GM12878 (cell line): ENCODE measurements at regions not wholly inside any gene's neighbourhood (a gene's known extent, or its start where the extent isn't known, plus 50 kb on each side); places are given as distances from the start of the nearest gene placed in this dataset.

Source experiments
- ATAC-seq: fragments of 200-7000 bp; cut with Tn5 transposase; 3 replicates; pipeline ENCODE4 v1.9.1; 2020; ENCODE audit warnings: mild to moderate bottlenecking, moderate library complexity
- BruUV-seq: library from RNA; stranded (reverse); fragments of 400-500 nt; replicated peaks from 2 replicates; lab custom pipeline; 2021; lab: Mats Ljungman, UMichigan
- CTCF ChIA-PET: fragments of 300-600 bp; sonication (Branson Sonifier 250); formaldehyde crosslinking; extraction: SDS; loops from one replicate; lab custom pipeline; 2021; ENCODE audit warnings: inconsistent platforms; lab: Yijun Ruan, JAX
- POLR2A ChIA-PET: fragments of 350-600 bp; formaldehyde crosslinking; extraction: SDS; loops from one replicate; lab custom pipeline; 2021; ENCODE audit warnings: inconsistent platforms; lab: Charles Lee
- RAD21 ChIA-PET: fragments of 300-600 bp; sonication (Branson Sonifier 250); formaldehyde crosslinking; loops from one replicate; lab custom pipeline; 2023; ENCODE audit warnings: antibody characterized with exemption; ENCODE audit not compliant: unreplicated experiment; lab: Charles Lee
- SMC1A ChIA-PET: fragments of 300-600 bp; sonication (Branson Sonifier 250); formaldehyde crosslinking; loops from one replicate; lab custom pipeline; 2023; ENCODE audit not compliant: unreplicated experiment, uncharacterized antibody; lab: Charles Lee
- DNase-seq: peaks from one replicate; pipeline ENCODE4 v3.0.0-alpha.2; 2011; ENCODE audit warnings: low read depth, low spot score
- FAIRE-seq: peaks from 3 replicates; lab custom pipeline; 2011; peaks lifted over from hg19 to GRCh38; lab: Jason Lieb, UNC
- H2AFZ ChIP-seq: 2 replicates; pipeline ENCODE4 v1.6.0; 2011; ENCODE audit warnings: low read depth, low read length, control low read depth; ENCODE audit not compliant: control insufficient read depth
- H3K27ac ChIP-seq: 2 replicates; pipeline ENCODE4 v1.5.1; 2011; ENCODE audit warnings: control low read depth; ENCODE audit not compliant: control insufficient read depth, insufficient read depth
- H3K27me3 ChIP-seq, 2 experiments: replicated peaks in 1 of 2; 2 replicates each; pipeline versions ENCODE4 v1.6.0 to v1.6.1; 2011; ENCODE audit warnings: low read length in 1 of 2; ENCODE audit not compliant: control insufficient read depth in 2 of 2, insufficient read depth in 2 of 2
- H3K36me3 ChIP-seq, 2 experiments: 2 replicates each; pipeline ENCODE4 v1.5.1; 2011; ENCODE audit warnings: low read length in 1 of 2; ENCODE audit not compliant: control insufficient read depth in 2 of 2, insufficient read depth in 2 of 2
- H3K4me1 ChIP-seq: 2 replicates; pipeline ENCODE4 v1.6.1; 2011; ENCODE audit warnings: mild to moderate bottlenecking, low read length, moderate library complexity, mixed read lengths; ENCODE audit not compliant: control insufficient read depth, insufficient read depth
- H3K4me2 ChIP-seq: 2 replicates; pipeline ENCODE4 v1.6.0; 2011; ENCODE audit warnings: control low read depth; ENCODE audit not compliant: control insufficient read depth, insufficient read depth
- H3K4me3 ChIP-seq: fragments of 200-600 bp; sonication (generic); 2 replicates; pipeline ENCODE4 v1.5.1; 2016
- H3K79me2 ChIP-seq: 2 replicates; pipeline ENCODE4 v1.6.0; 2011; ENCODE audit warnings: low read length; ENCODE audit not compliant: control insufficient read depth, insufficient read depth
- H3K9ac ChIP-seq: 2 replicates; pipeline ENCODE4 v1.8.0; 2011; ENCODE audit warnings: low read length, control low read depth, mixed read lengths; ENCODE audit not compliant: control insufficient read depth, insufficient read depth
- H3K9me3 ChIP-seq: replicated peaks from 3 replicates; pipeline ENCODE4 v1.5.1; 2011; ENCODE audit warnings: mild to moderate bottlenecking, low read length; ENCODE audit not compliant: control insufficient read depth, insufficient read depth
- H4K20me1 ChIP-seq: 2 replicates; pipeline ENCODE4 v1.6.0; 2011; ENCODE audit not compliant: control insufficient read depth, insufficient read depth
- CEBPB ChIP-seq, 2 experiments: fragments of 150-350 bp in 1 of 2; IDR thresholded peaks; 2 replicates each; pipeline ENCODE4 v1.6.1; 2012 to 2014; ENCODE audit warnings: low read depth in 2 of 2, low read length in 2 of 2, borderline replicate concordance in 1 of 2, inconsistent platforms in 1 of 2
- CHD2 ChIP-seq: IDR thresholded peaks from 2 replicates; pipeline ENCODE4 v1.6.1; 2011; ENCODE audit warnings: low read depth, low read length, improper control_type of control experiment, borderline replicate concordance
- CREM ChIP-seq: IDR thresholded peaks from 2 replicates; pipeline ENCODE4 v1.6.1; 2014; ENCODE audit warnings: antibody characterized with exemption, low read depth
- FOXK2 ChIP-seq: fragments of 450-650 bp; IDR thresholded peaks from 2 replicates; pipeline ENCODE4 v1.6.1; 2017; ENCODE audit warnings: mild to moderate bottlenecking, moderate library complexity
- IRF4 ChIP-seq: IDR thresholded peaks from 2 replicates; pipeline ENCODE4 v1.6.1; 2011; ENCODE audit warnings: low read depth, low read length
- KDM1A ChIP-seq: fragments of 200-600 bp; sonication (generic); IDR thresholded peaks from 2 replicates; pipeline ENCODE4 v1.6.1; 2016; ENCODE audit warnings: borderline replicate concordance
- MEF2B ChIP-seq: fragments of 450-650 bp; IDR thresholded peaks from 2 replicates; pipeline ENCODE4 v1.6.1; 2018; ENCODE audit warnings: mild to moderate bottlenecking, moderate library complexity; ENCODE audit not compliant: partially characterized antibody, poor library complexity, severe bottlenecking
- MTA2 ChIP-seq: fragments of 450-650 bp; IDR thresholded peaks from 2 replicates; pipeline ENCODE4 v1.6.1; 2016; ENCODE audit warnings: low read depth, mild to moderate bottlenecking, moderate library complexity
- MXI1 ChIP-seq: fragments of 150-350 bp; IDR thresholded peaks from 2 replicates; pipeline ENCODE4 v1.6.1; 2011; ENCODE audit warnings: low read depth, mild to moderate bottlenecking, inconsistent platforms, low read length, improper control_type of control experiment
- NFYB ChIP-seq: IDR thresholded peaks from 2 replicates; pipeline ENCODE4 v1.6.1; 2011; ENCODE audit warnings: low read depth, mild to moderate bottlenecking, low read length, improper control_type of control experiment, moderate library complexity; ENCODE audit not compliant: insufficient read depth
- POLR2AphosphoS5 ChIP-seq: IDR thresholded peaks from 2 replicates; pipeline ENCODE4 v1.6.1; 2011; ENCODE audit warnings: mild to moderate bottlenecking, low read length, inconsistent platforms
- RUNX3 ChIP-seq: IDR thresholded peaks from 2 replicates; pipeline ENCODE4 v1.6.1; 2012; ENCODE audit warnings: low read length, inconsistent platforms
- SIN3A ChIP-seq: IDR thresholded peaks from 2 replicates; pipeline ENCODE4 v1.6.1; 2012; ENCODE audit warnings: low read depth, low read length, improper control_type of control experiment
- SREBF1 ChIP-seq: IDR thresholded peaks from 2 replicates; pipeline ENCODE4 v1.6.1; 2012; ENCODE audit warnings: mild to moderate bottlenecking, low read length
- STAT1 ChIP-seq: fragments of 450-650 bp; conservative IDR thresholded peaks from 2 replicates; pipeline ENCODE4 v1.6.1; 2014; ENCODE audit warnings: antibody characterized with exemption, mild to moderate bottlenecking
- TCF3 ChIP-seq: IDR thresholded peaks from 2 replicates; pipeline ENCODE4 v1.6.1; 2012; ENCODE audit warnings: low read depth, mild to moderate bottlenecking, low read length, borderline replicate concordance; ENCODE audit not compliant: insufficient read depth
- WGBS: methylation state at CpG from one replicate; pipeline ENCODE4 v1.1.6; 2016; ENCODE audit warnings: low lambda C conversion rate; ENCODE audit not compliant: insufficient replicate concordance, insufficient coverage; ENCODE audit errors: missing lambda C conversion rate; 5-methylcytosine and 5-hydroxymethylcytosine counted together
- in situ Hi-C: fragments of 300-500 bp; cut with MboI; formaldehyde crosslinking; loops from 9 replicates; pipeline ENCODE4 v1.14.3; 2018; ENCODE audit warnings: mixed read lengths
- intact Hi-C: fragments of 100-400 bp; cut with micrococcal nuclease; formaldehyde crosslinking; loops from one replicate; pipeline ENCODE4 v1.14.2; 2022; ENCODE audit not compliant: unreplicated experiment
- TF ChIP-seq, protein P1 (sequence below): fragments of 450-650 bp; IDR thresholded peaks from 2 replicates; pipeline ENCODE4 v1.6.1; 2014; ENCODE audit warnings: mild to moderate bottlenecking
- TF ChIP-seq, protein P2 (sequence below): fragments of 450-650 bp; IDR thresholded peaks from 2 replicates; pipeline ENCODE4 v1.6.1; 2016; ENCODE audit warnings: mild to moderate bottlenecking, moderate library complexity, borderline replicate concordance

DNA sequence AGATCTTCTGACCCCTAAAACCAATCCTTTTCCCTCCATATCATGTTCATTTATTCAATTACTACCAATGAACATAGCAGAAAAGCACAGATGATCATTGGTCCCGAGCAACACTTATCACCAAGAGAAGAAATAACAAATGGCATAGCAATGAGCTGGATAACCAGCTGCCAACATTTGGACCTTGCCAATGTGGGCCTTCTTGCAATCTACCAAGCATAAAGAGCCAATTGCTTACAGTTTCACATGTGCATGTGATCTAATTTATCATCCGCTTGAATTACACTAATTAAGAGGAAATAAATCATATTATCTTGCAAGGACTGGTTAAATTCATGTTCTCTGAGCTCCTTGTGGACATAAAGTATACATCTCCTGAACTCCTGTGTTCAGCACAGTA lies 134.8 kb upstream of the HMGA2 start:
- 0% methylated on average over 2 of the region's 2 CpGs for WGBS
- Histone ChIP-seq H3K36me3 (no peaks in the 10 kb centered on the region), H3K4me3 (no peak overlapping the region), H3K79me2 (no peaks in the 10 kb centered on the region), H3K4me1 (no peaks in the 10 kb centered on the region), H3K4me2 (no peak overlapping the region), H3K27ac (no peak overlapping the region), H4K20me1 (no peaks in the 10 kb centered on the region), H3K9ac (no peak overlapping the region), H3K9me3 (no peaks in the 10 kb centered on the region), H2AFZ (no peak overlapping the region), H3K27me3 (0 out of 4 replicates have a peak, but pooled peaks cover 0 to 3% of the 10 kb centered on the region in 2 experiments)
- FAIRE-seq (no peak), DNase-seq (no peak), ATAC-seq (no peak)
- in situ Hi-C loops (no loop called here), intact Hi-C loops (loop anchor here (10.0 kb wide), 2 partner anchors 265 to 395 kb away; no protein-coding TSS in a partner anchor)
- SMC1A ChIA-PET: interaction anchor here (1.9 kb wide), 1 partner anchor 16 kb away, joined by 5 read pairs; no protein-coding TSS in a partner anchor
- BruUV-seq: no TSS peak
- TF ChIP-seq POLR2AphosphoS5: no peak
- TF ChIP-seq STAT1: no peak
- TF ChIP-seq RUNX3: no peak
- TF ChIP-seq TCF3: no peak
- no peak for TF ChIP-seq MTA2
- TF ChIP-seq, protein P1, sequence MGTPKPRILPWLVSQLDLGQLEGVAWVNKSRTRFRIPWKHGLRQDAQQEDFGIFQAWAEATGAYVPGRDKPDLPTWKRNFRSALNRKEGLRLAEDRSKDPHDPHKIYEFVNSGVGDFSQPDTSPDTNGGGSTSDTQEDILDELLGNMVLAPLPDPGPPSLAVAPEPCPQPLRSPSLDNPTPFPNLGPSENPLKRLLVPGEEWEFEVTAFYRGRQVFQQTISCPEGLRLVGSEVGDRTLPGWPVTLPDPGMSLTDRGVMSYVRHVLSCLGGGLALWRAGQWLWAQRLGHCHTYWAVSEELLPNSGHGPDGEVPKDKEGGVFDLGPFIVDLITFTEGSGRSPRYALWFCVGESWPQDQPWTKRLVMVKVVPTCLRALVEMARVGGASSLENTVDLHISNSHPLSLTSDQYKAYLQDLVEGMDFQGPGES: no peak
- no peak for TF ChIP-seq KDM1A
- no peak for TF ChIP-seq SREBF1
- no peak for TF ChIP-seq MXI1
- no peak for TF ChIP-seq FOXK2
- no peak for TF ChIP-seq SIN3A
- TF ChIP-seq, protein P2, sequence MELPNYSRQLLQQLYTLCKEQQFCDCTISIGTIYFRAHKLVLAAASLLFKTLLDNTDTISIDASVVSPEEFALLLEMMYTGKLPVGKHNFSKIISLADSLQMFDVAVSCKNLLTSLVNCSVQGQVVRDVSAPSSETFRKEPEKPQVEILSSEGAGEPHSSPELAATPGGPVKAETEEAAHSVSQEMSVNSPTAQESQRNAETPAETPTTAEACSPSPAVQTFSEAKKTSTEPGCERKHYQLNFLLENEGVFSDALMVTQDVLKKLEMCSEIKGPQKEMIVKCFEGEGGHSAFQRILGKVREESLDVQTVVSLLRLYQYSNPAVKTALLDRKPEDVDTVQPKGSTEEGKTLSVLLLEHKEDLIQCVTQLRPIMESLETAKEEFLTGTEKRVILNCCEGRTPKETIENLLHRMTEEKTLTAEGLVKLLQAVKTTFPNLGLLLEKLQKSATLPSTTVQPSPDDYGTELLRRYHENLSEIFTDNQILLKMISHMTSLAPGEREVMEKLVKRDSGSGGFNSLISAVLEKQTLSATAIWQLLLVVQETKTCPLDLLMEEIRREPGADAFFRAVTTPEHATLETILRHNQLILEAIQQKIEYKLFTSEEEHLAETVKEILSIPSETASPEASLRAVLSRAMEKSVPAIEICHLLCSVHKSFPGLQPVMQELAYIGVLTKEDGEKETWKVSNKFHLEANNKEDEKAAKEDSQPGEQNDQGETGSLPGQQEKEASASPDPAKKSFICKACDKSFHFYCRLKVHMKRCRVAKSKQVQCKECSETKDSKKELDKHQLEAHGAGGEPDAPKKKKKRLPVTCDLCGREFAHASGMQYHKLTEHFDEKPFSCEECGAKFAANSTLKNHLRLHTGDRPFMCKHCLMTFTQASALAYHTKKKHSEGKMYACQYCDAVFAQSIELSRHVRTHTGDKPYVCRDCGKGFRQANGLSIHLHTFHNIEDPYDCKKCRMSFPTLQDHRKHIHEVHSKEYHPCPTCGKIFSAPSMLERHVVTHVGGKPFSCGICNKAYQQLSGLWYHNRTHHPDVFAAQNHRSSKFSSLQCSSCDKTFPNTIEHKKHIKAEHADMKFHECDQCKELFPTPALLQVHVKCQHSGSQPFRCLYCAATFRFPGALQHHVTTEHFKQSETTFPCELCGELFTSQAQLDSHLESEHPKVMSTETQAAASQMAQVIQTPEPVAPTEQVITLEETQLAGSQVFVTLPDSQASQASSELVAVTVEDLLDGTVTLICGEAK: no peak
- no peak for TF ChIP-seq CHD2
- TF ChIP-seq MEF2B: no peak
- TF ChIP-seq IRF4: no peak
- no peak for TF ChIP-seq CEBPB (IDR thresholded peaks at IDR 0.05; ENCODE audit: borderline replicate concordance in 1 of 2, low read depth in 2 of 2, low read length in 2 of 2)
- no peak for TF ChIP-seq NFYB
- no peak for TF ChIP-seq CREM
- CTCF ChIA-PET: interaction anchor here (0.5 kb wide), 1 partner anchor 928 kb away, joined by 5 read pairs; no protein-coding TSS in a partner anchor
- POLR2A ChIA-PET: no interaction called here
- RAD21 ChIA-PET: interaction anchor here (0.7 kb wide), 1 partner anchor 87 kb away, joined by 3 read pairs; no protein-coding TSS in a partner anchor
